ENCODE measurements at regions not wholly inside any gene's neighbourhood (a gene's known extent, or its start where the extent isn't known, plus 50 kb on each side); places are given as distances from the start of the nearest gene placed in this dataset.

- no TSS peak for BruUV-seq (replicated peaks)
- intact Hi-C loops (cut with micrococcal nuclease), result loop anchor here (10.0 kb wide), 2 partner anchors 261 to 439 kb away; no protein-coding TSS in a partner anchor
- Histone ChIP-seq H3K27ac (ENCODE audit: extremely low read depth, low read depth, low read length) (no peak overlapping the region), H3K4me2 (ENCODE audit: insufficient read depth, low read length) (no peak overlapping the region), H3K36me3 (ENCODE audit: control insufficient read depth, insufficient read depth, low read length) (no peaks in the 10 kb centered on the region), H3K79me2 (ENCODE audit: control insufficient read depth, insufficient read depth, low read length) (no peaks in the 10 kb centered on the region), H3K9me1 (ENCODE audit: control insufficient read depth, insufficient read depth, low read length) (no peaks in the 10 kb centered on the region), H3K4me1 (replicated peaks in 1 of 2; ENCODE audit: control insufficient read depth in 2 of 2, insufficient read depth in 2 of 2, low read length in 2 of 2) (peaks cover 2 to 6% of the 10 kb centered on the region in 2 experiments; a peak in 3 of 5 replicates), H4K20me1 (replicated peaks; ENCODE audit: control insufficient read depth, insufficient read depth, low read length) (no peaks in the 10 kb centered on the region), H3K4me3 (no peak overlapping the region), H3K9me3 (replicated peaks; ENCODE audit: control insufficient read depth, insufficient read depth, low read depth, low read length) (no peaks in the 10 kb centered on the region), H3K9ac (ENCODE audit: insufficient read depth in 1 of 2, low read depth in 2 of 2, low read length in 2 of 2) (no peak overlapping the region), H3K27me3 (ENCODE audit: control insufficient read depth in 2 of 2, insufficient read depth in 2 of 2, low read length in 2 of 2) (peaks cover 2 to 14% of the 10 kb centered on the region in 2 experiments; a peak in 3 of 5 replicates), H2AFZ (ENCODE audit: low read depth, low read length) (no peak overlapping the region)
- 2% methylated on average over 3 of the region's 3 CpGs for WGBS (ENCODE audit: insufficient coverage, low coverage, missing lambda C conversion rate)
- POLR2A ChIA-PET, result interaction anchor here (0.7 to 1.7 kb wide), 6 partner anchors 9 to 528 kb away, joined by 3 to 5 read pairs (median 4); no protein-coding TSS in a partner anchor
- CTCF ChIA-PET (ENCODE audit: low intra/inter-chr PET ratio), result no interaction called here
- ATAC-seq (no peak), DNase-seq (ENCODE audit: extremely low read depth in 1 of 4, low spot score in 3 of 4) (no peak), FAIRE-seq (no peak)
- TF ChIP-seq MBD2 (IDR thresholded peaks at IDR 0.05; ENCODE audit: borderline replicate concordance, low read depth) (no peak), CHD4 (IDR thresholded peaks at IDR 0.05; ENCODE audit: insufficient read depth, insufficient replicate concordance, low read depth, low read length, poor library complexity, severe bottlenecking) (no peak), NFATC3 (IDR thresholded peaks at IDR 0.05) (no peak), EZH2 (IDR thresholded peaks at IDR 0.05; ENCODE audit: borderline replicate concordance, low read depth, low read length) (no peak), REST (IDR thresholded peaks at IDR 0.05; ENCODE audit: borderline replicate concordance) (peak; percentile 56), REST (CRISPR knock-in tag; IDR thresholded peaks at IDR 0.05; ENCODE audit: low read depth) (no peak), KAT7 (CRISPR knock-in tag; IDR thresholded peaks at IDR 0.05; ENCODE audit: borderline replicate concordance) (no peak), SIRT6 (IDR thresholded peaks at IDR 0.05; ENCODE audit: low read depth, low read length) (no peak), NR0B1 (IDR thresholded peaks at IDR 0.05; ENCODE audit: partially characterized antibody) (no peak), ADNP (tag; IDR thresholded peaks at IDR 0.05) (no peak)
- in situ Hi-C loops (cut with MboI), result loop anchor here (10.0 kb wide), 1 partner anchor 369 kb away; no protein-coding TSS in a partner anchor
Observed at GRCh38 chr1:204803607-204804006, 67.1 kb upstream of the NFASC start.
